CD1c-positive myeloid dendritic cell (primary cell): ENCODE measurements at regions not wholly inside any gene's neighbourhood (a gene's known extent, or its start where the extent isn't known, plus 50 kb on each side); places are given as distances from the start of the nearest gene placed in this dataset.
"Not testable (repeated sequence)": the region's sequence is repeated elsewhere in the genome, so short reads cannot be mapped to it uniquely, and the experiment has no call there.

Experiments used
- DNase-seq: peaks from one replicate; pipeline ENCODE4 v3.0.0-alpha.2; 2016; ENCODE audit errors: extremely low spot score

DNA sequence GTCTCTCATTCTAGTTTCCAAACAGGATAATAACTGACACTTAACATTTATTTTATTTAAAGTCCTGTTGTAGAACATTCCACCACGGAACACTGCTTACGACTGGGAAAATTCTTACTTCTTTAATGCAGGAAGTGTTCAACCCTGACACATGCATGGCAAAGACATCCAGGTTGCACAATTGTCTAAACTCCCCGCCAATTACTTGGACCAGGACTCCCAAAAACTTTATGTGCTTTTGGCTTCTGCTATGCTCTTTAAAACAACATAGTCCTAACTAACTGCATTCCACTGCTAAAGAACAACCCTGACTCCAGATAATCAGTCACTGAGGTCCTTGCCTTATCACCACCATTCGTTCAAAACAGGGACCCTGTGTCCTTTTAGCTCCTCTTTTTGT, 995.8 kb downstream of the LTN1 start:
- not testable (repeated sequence) for DNase-seq

DNA sequence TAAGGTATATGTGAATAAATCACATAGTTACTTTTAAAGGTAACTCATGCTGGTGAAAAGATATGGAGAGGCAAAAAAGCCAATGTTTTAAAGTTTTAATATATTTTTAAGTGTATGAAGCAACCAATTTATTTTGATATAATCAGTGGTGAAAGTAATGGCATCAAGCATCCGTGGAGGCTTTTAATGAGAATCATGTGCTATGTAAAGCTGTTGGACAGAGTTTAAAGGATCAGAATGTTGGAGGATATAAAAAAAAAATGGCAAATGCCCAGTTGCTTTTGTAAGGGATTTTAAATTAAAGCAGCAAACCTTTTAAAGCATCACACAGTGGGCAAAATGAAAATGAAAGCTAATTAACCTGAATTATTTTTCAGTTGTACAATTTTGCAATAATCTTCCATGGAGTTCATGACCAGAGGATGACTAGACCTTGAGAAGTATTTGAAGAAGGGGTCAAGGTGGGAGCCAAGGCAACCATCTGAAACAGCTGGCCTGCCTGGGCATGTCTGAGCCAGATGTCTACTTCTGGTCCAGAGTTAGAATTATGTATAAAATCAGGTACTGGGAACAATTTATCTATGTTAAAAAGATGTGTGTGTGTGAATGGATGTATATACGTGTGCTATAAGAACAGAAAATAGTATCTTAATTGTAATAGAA, 1007.9 kb downstream of the LTN1 start:
- DNase-seq: not testable (repeated sequence)

DNA sequence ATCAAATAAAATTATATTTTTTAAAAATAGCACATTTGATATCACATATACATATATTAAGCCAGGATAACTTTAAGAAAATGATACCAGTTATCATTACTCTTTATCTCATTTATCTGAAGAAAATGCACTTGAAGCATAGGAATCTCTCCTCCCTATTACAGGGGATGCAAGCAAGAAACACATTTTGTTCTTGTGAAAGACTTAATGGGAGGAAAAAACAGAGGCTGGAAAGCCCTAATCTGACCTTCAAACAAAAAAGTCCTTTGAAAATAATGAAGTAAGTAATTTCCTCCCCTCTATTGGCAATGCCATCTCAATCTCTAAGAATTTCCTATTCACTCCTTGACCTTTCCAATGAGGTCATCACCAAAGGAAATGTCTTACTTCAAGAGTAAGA, 1012.6 kb upstream of the ADAMTS5 start:
- DNase-seq: not testable (repeated sequence)

DNA sequence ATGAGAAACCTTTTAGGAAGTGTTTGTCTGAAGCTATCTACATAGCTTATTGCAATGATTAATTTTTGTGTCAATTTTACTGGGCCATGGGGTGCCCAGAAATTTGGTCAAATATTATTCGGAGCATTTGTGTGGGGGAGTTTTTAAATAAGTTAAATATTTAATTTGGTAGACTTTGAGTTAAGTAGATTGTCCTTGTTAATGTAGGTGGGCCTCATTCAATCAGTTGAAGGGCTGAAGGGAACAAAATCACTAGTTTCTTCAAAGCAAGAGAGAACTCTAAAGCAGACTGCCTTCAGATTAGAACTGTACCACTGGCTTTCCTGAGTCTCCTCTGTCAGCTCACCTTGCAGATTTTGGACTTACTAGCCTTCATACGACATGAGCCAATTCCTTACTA, 1008.6 kb upstream of the ADAMTS5 start:
- DNase-seq: no peak

DNA sequence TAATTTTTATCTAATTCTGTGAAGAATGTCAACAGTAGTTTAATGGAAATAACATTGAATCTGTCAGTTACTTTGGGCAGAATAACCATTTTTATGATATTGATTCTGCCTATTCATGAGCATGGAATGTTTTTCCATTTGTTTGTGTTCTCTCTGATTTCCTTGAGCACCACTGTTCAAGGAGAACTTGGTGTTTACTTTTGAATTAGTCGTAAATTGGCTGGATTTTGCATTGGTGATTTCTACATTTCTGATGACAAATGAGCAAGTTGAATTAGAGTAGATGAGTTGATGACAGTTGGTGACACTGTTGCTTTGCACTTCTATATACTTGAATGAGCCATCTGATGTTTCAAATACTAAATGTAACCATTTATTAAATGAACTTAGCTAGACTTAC, 1007.3 kb upstream of the ADAMTS5 start:
- not testable (repeated sequence) for DNase-seq

DNA sequence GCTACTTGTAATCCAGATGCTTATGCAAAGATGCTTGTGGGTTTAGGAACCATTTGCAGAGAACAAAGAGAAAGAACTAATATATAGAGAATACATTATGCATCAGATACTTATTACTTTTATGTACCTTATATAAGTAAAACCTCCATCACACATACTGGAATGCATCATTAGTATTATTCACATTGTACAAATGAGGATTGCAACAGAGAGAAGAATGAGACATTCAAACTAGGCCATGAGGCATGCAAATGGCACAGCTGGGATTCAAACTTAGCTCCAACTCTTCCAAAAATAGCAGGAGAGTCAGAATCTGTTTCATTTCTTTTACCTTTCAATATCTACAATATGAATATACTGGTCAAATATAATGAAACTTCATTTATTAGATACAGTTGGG, 1001.4 kb upstream of the ADAMTS5 start:
- DNase-seq: not testable (repeated sequence)

DNA sequence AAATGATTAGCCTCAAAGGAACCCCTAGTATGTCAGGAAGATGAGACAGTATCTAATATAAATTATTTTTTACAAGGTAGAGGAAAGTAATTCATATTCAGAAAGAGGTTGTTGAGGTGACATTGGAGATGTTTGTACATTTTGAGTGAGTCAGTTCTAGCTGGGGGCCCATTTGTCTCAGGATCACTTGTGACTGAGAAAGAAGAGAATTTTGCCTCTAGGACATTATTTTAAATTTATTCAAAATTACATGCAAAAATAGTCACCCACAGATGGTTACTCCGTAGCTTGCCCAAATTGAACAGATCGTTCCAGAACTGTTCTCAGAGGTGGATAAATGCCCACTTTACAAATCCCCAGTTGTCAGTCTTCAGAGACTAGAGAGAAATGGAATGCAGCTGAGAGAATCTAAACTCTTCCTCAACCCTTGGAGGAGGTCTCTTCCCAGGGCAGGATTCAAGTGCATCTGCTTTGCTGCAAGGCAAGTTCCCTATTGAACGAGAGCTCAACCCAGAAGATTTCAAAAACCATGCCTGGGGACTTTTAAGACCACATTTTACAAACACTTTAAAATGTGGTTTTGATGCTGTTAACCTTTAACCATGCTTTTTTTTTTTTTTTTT, 987.8 kb upstream of the ADAMTS5 start:
- no peak for DNase-seq

DNA sequence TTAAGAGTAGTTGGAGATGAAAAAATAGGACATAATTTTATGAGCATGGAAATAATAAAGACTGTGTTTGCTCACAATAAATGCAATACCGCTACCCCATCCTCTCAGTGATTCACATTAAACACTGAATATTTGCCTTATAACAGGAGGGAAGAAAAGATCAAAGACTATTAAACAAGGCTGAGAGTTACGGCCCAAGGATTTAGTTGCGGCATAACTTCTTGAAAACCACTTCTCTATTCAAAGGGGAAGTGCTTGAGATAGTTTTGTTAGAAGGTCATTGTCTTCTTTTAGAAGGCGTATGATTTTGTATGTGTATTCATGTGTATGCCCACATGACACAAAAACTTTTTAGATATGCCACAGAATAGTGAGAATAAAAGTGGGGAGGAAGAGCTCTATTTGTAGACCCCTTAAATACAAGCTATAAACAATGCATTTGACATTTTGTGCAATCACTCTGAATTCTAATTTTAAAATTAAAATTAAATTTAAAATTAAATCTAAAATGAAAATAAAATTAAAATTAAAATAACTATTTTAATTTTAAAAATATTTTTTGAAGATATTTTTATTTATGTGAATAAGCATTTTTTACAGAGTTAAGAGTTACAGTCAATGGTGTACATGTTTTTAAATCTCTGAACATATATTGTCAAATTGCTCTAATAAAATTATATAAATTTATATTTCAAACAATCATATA, 986.6 kb upstream of the ADAMTS5 start:
- DNase-seq: peak; percentile 46

DNA sequence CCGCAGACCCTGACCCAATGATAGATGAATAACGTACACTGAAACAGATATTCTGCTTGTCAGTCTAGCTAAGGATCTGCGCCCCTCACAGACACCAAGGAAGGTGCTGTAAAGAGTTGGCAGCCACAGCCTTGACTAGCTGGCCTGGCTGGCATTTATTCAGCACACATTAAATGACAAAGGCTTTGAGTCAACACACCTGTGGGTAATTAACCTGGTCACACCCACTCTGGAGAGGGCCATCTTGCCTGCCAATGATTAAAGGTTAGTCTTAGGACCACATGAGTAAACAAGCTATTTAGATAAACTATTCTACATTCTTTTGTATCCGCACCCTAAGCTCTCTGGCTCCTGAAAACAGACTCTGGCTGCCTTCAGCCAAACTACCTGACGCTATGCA, 982.2 kb upstream of the ADAMTS5 start:
- DNase-seq: not testable (repeated sequence)

DNA sequence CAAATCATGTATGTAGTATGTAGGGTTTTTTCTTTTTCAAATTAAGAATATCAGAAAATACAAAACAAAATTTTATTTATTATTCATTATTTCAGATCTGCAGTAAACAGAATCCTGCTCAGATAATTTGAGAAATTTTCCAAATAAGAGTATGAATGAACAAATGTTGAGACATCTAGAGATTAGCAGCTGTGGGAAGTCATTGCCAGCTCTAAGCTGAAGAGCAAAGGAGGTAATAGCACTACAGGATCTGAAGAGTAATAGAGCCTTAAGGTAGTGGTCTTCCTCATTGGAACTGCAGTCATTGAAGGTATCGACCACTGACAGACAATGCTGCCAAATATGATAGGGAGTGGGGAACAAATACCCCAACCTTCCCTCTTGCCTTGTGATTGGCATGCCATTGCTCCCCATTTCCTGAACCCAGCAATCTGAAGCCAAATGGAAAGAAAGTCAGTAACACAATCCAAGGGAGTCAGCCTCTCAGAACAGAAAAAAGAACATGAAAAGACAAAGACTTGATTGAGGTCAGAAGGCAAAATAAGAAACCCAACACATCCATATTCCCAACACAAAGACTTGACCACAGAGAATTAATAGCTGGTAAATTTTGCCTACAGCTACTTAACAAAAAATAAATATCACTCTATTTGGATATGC, 963.4 kb upstream of the ADAMTS5 start:
- DNase-seq: not testable (repeated sequence)

DNA sequence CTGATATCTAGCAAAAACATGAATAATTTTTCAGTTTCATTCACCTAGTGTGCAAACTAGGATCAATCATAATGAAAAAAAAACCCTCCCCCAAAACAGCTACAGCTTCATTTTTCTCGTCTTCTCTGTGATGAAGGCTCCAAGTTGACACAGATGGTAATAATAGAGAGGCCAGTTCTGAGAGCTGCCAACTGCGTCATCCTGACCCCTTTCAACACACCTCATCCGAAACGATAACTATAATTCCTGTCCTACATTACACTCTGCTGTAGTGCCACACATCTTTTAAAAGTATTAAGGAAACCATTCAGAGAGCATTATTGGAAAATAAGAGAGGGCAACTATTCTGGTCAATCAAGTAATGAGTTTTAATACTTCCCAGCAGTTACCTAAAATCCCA, 962.3 kb upstream of the ADAMTS5 start:
- DNase-seq: not testable (repeated sequence)

DNA sequence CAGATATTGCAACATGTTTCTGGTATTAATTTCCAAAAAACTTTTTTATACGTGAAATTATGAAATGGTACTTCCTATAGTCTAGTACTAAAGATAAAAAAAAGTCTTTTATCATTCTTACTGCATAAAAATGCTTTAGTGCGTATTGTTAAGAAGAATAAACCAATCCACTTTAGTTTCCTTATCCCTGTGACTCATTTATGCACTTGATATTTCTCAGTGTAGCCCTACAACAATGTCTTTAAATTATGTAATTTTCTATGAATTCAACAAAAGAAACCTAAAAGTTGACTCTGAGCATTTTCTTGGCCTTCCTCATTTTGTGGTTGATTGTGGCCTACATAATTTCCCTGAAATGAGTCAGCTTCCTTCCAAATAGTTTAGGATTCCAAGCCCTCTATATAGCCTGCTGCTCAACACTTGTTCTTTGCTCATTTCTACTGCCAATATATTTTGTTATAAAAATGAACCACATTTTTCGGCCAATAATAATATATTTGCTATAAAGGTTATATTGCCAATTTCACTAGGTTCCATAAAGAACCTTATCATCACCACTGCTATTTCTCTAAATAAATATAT, 961.7 kb upstream of the ADAMTS5 start:
- peak; percentile 63 for DNase-seq

DNA sequence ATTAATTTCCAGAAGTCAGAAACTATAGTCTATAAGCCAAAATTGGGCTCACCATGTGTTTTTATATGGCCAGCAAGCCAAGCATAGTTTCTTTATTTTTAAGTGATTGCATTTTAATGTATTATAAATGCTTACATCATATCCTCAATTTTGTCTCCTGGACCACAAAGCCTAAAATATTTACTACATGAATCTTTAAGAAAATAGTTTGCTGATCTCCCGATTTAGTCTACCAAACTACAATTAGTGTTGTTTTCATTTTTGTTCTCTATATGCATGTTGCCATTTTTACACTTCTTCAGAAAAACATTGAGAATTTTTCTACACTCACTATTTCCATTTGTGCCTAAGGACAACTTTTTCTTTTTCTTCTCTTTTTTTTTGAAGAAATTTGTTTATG, 954.5 kb upstream of the ADAMTS5 start:
- not testable (repeated sequence) for DNase-seq

DNA sequence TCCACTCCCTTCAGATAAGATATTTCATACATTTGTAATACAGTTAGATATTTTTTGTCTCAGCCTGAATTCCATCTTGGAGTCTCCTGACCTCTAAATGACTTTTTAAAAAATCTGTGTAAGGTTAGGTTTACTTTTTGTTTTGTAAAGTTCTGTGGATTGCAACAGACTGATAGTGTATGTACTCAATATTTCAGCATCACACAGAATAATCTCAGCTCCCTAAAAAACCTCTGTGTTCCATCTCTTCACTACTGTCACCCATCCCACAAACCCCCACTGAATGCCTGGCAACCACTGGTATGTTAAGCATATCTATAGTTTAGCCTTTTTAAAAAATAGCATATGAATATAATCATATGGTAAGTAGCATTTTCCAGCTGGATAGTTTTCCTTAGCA, 951.1 kb upstream of the ADAMTS5 start:
- not testable (repeated sequence) for DNase-seq

DNA sequence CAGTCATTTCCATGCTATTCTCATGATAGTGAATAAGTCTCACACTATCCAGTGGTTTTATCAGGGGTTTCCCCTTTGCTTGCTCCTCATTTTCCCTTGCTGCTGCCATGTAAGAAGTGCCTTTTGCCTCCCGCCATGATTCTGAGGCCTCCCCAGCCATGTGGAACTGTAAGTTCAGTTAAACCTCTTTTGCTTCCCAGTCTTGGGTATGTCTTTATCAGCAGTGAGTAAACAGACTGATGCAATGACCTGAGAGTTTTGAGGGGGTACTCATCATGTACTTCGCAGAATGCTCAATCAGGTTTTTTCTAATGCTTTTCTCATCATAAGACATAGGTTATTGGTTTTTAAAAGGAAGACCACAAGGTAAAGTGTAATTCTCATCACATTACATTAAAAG, 949.4 kb upstream of the ADAMTS5 start:
- not testable (repeated sequence) for DNase-seq

DNA sequence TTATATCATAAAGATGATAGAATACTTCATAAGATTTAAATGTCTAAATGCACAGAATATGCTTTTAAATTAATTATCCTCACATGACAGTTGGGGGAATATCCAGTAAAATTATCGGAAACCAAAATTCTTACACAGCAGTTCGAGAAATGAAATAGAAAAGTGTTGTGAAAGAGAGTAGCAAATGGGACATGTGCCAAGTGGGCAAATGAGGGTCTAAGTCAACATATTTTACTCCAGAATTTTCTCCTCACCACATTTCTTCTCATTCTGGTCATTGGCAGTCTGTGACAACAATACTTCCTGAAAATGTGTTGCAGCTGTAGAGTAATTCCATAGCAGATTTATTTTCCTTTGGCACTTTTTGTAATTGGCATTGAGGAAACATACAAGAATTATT, 945.2 kb upstream of the ADAMTS5 start:
- not testable (repeated sequence) for DNase-seq

DNA sequence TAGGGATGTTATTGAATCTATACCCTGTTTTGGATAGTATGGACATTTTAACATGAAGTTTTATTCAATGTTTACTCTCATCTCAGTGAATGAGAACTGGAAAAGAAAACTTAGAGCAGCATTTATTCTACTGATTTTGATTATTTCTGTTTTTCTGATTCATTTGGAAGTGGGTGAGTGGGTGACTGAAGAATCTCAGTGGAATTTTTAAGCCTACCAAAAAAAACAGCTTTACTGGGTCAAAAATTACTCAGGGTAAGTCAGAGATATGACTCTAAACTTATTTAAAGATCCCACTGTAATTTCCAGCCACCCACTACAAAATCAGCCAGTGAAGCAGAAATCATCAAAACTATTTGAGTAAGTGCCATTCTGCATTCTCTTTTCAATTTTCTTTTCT, 942.6 kb upstream of the ADAMTS5 start:
- DNase-seq: not testable (repeated sequence)

DNA sequence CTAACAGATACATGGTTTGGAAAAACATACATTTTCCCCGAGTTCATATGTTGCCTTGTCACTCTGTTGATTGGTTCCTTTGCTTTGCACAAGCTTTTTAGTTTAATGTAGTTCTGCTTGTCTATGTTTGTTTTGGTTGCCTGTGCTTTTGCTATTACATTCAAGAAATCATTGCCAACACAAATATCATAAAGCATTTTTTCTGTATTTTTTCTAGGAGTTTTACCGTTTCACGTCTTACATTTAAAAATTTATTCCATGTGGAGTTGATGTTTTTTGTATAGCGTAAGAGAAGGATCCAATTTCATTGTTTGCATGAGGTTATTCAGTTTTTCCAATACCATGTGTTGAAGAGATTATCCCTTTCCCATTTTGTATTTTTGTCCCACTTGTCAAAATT, 941.9 kb upstream of the ADAMTS5 start:
- DNase-seq: not testable (repeated sequence)

DNA sequence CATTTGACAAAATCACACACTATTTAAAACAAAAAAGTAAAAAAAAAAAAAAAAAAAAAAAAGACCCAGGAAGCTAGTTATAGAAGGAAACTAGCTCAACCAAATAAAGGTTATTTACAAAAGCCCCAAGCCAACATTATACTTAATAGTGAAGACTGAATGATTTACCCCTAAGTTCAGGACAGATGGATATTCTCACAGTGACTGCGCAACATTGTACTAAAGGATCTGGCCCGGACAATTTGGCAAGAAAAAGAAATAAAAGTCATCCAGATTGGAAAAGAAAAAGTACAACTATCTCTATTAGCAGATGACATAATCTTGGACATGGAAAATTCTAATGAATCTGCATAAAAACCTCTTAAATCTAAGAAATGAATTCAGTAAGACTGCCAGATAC, 936.0 kb upstream of the ADAMTS5 start:
- DNase-seq: not testable (repeated sequence)

DNA sequence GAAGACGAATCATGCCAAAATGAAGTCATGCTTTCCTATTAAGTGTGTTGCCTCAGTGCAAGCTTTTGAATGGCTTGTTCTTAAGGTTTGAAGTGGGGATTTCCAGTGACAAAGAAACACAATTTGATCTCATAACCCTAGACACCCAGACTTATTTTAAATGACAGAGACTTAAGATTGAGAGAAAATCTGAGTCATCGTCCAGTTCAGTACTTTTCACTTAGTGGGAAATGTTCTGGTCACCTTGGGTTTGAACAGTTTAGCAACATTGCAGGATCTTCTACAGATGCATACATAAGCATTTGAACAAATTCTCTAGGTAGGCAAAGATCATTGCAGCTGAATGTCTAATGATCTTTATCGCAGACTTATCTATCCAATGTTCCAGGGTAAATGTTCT, 926.7 kb upstream of the ADAMTS5 start:
- not testable (repeated sequence) for DNase-seq

DNA sequence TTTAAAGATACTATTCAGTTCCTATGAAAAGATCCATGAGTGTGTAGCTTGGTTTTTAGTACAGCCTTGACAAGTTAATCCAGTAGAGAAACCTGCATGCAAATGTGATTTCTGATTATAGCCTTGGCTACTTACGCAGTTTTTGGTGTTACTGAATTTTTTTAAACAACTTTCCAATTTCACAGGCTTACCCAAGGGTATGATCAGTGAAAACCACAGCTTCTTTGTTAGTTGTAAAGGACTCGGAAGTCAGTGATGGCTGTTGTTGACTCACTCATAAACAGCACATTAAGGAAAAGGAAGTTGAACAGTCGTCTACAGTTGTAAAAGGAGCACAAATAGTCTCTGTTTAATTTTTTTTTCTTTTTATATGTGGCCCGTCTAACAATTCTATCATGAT, 924.6 kb upstream of the ADAMTS5 start:
- not testable (repeated sequence) for DNase-seq

DNA sequence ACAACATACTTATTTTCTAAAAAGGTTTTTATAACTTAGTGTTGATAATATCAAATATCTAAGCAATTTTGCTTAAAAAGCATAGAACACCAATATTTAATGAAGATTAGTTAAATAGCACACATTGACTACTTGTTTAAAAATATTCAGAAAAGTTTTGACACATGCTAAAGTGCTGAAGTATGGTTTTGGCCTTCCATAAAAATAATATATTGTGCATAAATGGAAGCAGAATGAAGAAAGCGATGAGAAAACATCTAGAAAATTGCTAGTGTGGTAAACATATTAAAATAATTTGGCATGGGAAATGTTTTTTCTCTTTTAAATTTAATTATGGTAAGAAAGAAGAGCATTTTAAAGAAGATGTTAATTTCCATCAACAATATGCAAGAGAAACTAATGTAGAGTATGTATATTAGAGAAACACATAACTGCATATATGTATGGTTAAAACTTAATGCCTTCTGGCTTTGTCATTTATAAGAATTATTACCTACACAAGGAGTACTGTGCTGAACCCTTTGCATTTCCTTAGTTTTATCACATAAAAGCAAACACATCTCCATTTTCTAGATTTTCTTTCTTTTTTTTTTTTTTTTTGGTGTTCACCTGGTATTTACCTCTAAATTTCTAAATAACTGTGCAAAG, 921.0 kb upstream of the ADAMTS5 start:
- DNase-seq: not testable (repeated sequence)
